ENCODE measurements at regions not wholly inside any gene's neighbourhood (a gene's known extent, or its start where the extent isn't known, plus 50 kb on each side); places are given as distances from the start of the nearest gene placed in this dataset.

DNA sequence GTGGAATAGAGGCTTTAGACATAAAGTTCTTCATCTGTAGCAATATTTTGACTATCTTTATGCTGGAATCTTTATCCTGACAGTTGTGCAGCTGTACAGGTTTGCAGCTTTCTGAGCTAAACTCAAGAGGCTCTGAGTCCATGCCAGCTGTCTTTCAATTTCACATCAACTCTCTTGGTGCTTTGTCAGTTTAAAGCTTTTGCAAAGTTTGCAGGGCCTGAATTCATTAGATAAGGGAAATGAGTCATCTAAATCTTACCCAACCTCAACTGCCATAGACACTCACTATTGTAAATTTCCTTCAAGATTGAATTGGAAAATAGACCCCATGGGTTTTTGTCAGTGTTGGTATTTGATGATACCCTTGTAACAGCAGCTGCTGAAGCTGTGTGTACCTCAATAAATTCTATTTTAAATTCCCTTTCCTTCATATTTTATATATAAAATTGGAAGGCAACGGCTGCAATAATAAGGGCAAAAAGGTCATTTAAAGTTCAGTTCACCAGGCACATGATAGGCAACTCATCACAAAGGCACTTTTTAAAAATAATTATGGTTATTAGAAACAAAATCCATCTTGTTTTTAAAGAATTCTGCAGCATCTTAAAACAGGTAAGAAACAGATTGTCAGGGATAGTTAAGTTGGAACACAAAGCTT is 169.9 kb upstream of the SLC39A10 start:
- H3K36me3 ChIP-seq (ENCODE audit: insufficient read depth, low read length): no peaks in the 10 kb centered on the region
- ChIA-PET CTCF (ENCODE audit: unreplicated experiment) (no interaction called here), POLR2A (interaction anchor here (1.1 to 1.3 kb wide), 3 partner anchors 12 to 107 kb away, joined by 3 read pairs; no protein-coding TSS in a partner anchor)
- intact Hi-C loops (cut with micrococcal nuclease; ENCODE audit: unreplicated experiment): no loop called here
- H2AFZ ChIP-seq (ENCODE audit: low read length): 0 out of 2 replicates have a peak overlapping the region, but pooled peaks have one; percentile 0
- no peak overlapping the region for H3K4me2 ChIP-seq (ENCODE audit: low read length)
- H4K20me1 ChIP-seq (ENCODE audit: insufficient read depth, low read length): no peaks in the 10 kb centered on the region
- H3K4me1 ChIP-seq (ENCODE audit: insufficient read depth, low read length, poor library complexity, severe bottlenecking): no peaks in the 10 kb centered on the region
- no TSS peak for BruUV-seq (replicated peaks)
- no peaks in the 10 kb centered on the region for H3K79me2 ChIP-seq (ENCODE audit: insufficient read depth, low read depth, low read length)
- no peaks in the 10 kb centered on the region for H3K9me2 ChIP-seq (ENCODE audit: insufficient read depth, low read length)
- TF ChIP-seq EZH2phosphoT487 (IDR thresholded peaks at IDR 0.05; ENCODE audit: borderline replicate concordance, low read depth, low read length) (no peak), CTCF (conservative IDR thresholded peaks at IDR 0.05; ENCODE audit: low read length) (no peak)
- DNase-seq (ENCODE audit: low spot score): peak; percentile 31
- no peak overlapping the region for H3K27ac ChIP-seq (ENCODE audit: low read depth, low read length, poor library complexity, severe bottlenecking)
- no peaks in the 10 kb centered on the region for H3K9me3 ChIP-seq (ENCODE audit: low read length)
- no peak overlapping the region for H3K4me3 ChIP-seq (ENCODE audit: low read depth, low read length, poor library complexity, severe bottlenecking)

DNA sequence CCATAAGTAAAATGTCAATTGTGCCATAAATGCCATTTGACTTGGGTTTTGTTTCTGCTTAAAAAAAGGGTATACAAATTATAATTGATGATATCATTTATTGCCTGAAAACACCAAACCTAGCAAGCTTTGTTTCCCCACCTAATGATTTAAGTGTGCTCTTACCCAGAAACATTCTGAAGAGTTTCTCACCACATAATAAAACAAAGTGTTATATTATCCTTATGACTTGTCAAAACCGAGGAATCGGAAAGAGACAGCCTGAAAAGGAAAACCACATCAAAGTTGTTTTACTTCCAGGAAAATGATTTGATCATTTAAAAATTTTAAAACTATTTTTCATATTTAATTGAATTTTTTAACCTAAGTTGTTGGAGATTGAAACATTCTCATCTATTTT is 170.5 kb upstream of the SLC39A10 start:
- no TSS peak for BruUV-seq (replicated peaks)
- ChIA-PET POLR2A (interaction anchor here (1.1 to 1.3 kb wide), 3 partner anchors 12 to 108 kb away, joined by 3 read pairs; no protein-coding TSS in a partner anchor), CTCF (ENCODE audit: unreplicated experiment) (no interaction called here)
- Histone ChIP-seq H3K4me1 (ENCODE audit: insufficient read depth, low read length, poor library complexity, severe bottlenecking) (no peaks in the 10 kb centered on the region), H3K27ac (ENCODE audit: low read depth, low read length, poor library complexity, severe bottlenecking) (no peak overlapping the region), H4K20me1 (ENCODE audit: insufficient read depth, low read length) (no peaks in the 10 kb centered on the region), H3K79me2 (ENCODE audit: insufficient read depth, low read depth, low read length) (no peaks in the 10 kb centered on the region), H3K4me3 (ENCODE audit: low read depth, low read length, poor library complexity, severe bottlenecking) (no peak overlapping the region), H3K9me3 (ENCODE audit: low read length) (no peaks in the 10 kb centered on the region), H2AFZ (ENCODE audit: low read length) (no peak overlapping the region), H3K9me2 (ENCODE audit: insufficient read depth, low read length) (no peaks in the 10 kb centered on the region), H3K4me2 (ENCODE audit: low read length) (no peak overlapping the region), H3K36me3 (ENCODE audit: insufficient read depth, low read length) (no peaks in the 10 kb centered on the region)
- intact Hi-C loops (cut with micrococcal nuclease; ENCODE audit: unreplicated experiment): no loop called here
- DNase-seq (ENCODE audit: low spot score): no peak
- TF ChIP-seq CTCF (conservative IDR thresholded peaks at IDR 0.05; ENCODE audit: low read length) (no peak), EZH2phosphoT487 (IDR thresholded peaks at IDR 0.05; ENCODE audit: borderline replicate concordance, low read depth, low read length) (no peak)

- H3K4me1 ChIP-seq (ENCODE audit: insufficient read depth, low read length, poor library complexity, severe bottlenecking): no peaks in the 10 kb centered on the region
- no peak overlapping the region for H3K4me2 ChIP-seq (ENCODE audit: low read length)
- POLR2A ChIA-PET: interaction anchor here (0.5 to 1.6 kb wide), 6 partner anchors 13 to 184 kb away, joined by 3 to 4 read pairs (median 4); no protein-coding TSS in a partner anchor
- CTCF ChIA-PET (ENCODE audit: unreplicated experiment): no interaction called here
- no peak overlapping the region for H3K4me3 ChIP-seq (ENCODE audit: low read depth, low read length, poor library complexity, severe bottlenecking)
- intact Hi-C loops (cut with micrococcal nuclease; ENCODE audit: unreplicated experiment): no loop called here
- TF ChIP-seq EZH2phosphoT487 (IDR thresholded peaks at IDR 0.05; ENCODE audit: borderline replicate concordance, low read depth, low read length): no peak
- TF ChIP-seq CTCF (conservative IDR thresholded peaks at IDR 0.05; ENCODE audit: low read length): no peak
- 0 out of 2 replicates have a peak, but pooled peaks cover 4% of the 10 kb centered on the region for H3K9me3 ChIP-seq (ENCODE audit: low read length)
- no peak overlapping the region for H2AFZ ChIP-seq (ENCODE audit: low read length)
- H3K36me3 ChIP-seq (ENCODE audit: insufficient read depth, low read length): no peaks in the 10 kb centered on the region
- DNase-seq (ENCODE audit: low spot score): no peak
- no peaks in the 10 kb centered on the region for H4K20me1 ChIP-seq (ENCODE audit: insufficient read depth, low read length)
- no peaks in the 10 kb centered on the region for H3K79me2 ChIP-seq (ENCODE audit: insufficient read depth, low read depth, low read length)
- BruUV-seq (replicated peaks): no TSS peak
- H3K27ac ChIP-seq (ENCODE audit: low read depth, low read length, poor library complexity, severe bottlenecking): no peak overlapping the region
- no peaks in the 10 kb centered on the region for H3K9me2 ChIP-seq (ENCODE audit: insufficient read depth, low read length)
Observed at GRCh38 chr2:195482010-195482409, 175.0 kb upstream of the SLC39A10 start.
